MG63 (cell line): ENCODE measurements at regions not wholly inside any gene's neighbourhood (a gene's known extent, or its start where the extent isn't known, plus 50 kb on each side); places are given as distances from the start of the nearest gene placed in this dataset.

ENCODE experiments used
- DNase-seq: peaks from one replicate; pipeline ENCODE4 v3.0.0-alpha.2; 2020
- H3K27me3 ChIP-seq: fragments of 250-450 bp; sonication (Bioruptor Pico); 2 replicates; pipeline ENCODE4 v1.5.1; 2020; ENCODE audit warnings: mild to moderate bottlenecking, moderate library complexity
- H3K36me3 ChIP-seq: fragments of 250-450 bp; sonication (Bioruptor Pico); 2 replicates; pipeline ENCODE4 v1.5.1; 2020; ENCODE audit warnings: mild to moderate bottlenecking, moderate library complexity
- H3K4me3 ChIP-seq: fragments of 250-450 bp; sonication (Bioruptor Pico); 2 replicates; pipeline ENCODE4 v1.5.1; 2020; ENCODE audit warnings: mild to moderate bottlenecking, moderate library complexity
- H3K9me3 ChIP-seq: fragments of 250-450 bp; sonication (Bioruptor Pico); 2 replicates; pipeline ENCODE4 v1.5.1; 2020; ENCODE audit warnings: mild to moderate bottlenecking, moderate library complexity

DNA sequence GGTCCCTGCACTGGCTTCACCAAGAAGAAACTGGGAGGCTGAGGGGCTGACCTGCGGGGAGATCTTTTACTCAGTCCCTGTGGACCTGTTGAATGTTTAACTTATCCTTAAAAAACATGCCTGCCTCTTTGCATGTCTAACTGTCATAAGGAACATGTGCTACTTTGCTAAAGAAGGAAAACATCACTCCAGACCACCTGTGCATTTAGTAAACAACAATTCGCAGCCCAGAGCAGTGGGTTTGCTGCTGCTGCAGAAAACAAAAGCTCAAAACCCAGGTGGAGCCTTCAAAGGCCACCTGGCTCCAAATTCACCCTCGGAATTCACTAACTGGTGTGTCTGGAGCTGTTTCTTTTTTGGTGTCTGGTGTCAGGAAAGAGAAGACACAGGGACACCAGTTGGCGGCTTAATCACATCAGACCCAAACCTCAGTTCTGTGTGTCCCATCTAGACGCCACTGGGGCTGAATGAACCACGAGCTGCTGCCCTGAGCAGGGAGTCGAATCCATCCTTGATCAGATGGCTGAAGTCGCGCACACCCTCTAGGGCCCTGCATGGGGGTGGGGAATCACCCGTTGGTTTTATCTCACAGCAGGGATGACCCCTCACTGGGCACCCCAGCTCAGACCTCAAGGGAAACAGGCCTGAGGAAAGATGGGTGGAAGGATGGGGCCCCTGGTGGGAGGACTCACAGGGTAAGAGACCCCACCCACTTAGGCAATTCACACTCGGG is 344.3 kb downstream of the PREX1 start:
- H3K4me3 ChIP-seq: no peak overlapping the region
- H3K36me3 ChIP-seq: no peaks in the 10 kb centered on the region
- peaks cover 51% of the 10 kb centered on the region for H3K27me3 ChIP-seq
- no peak for DNase-seq
- H3K9me3 ChIP-seq: no peaks in the 10 kb centered on the region

- Histone ChIP-seq H3K27me3 (peaks cover 58% of the 10 kb centered on the region), H3K9me3 (no peaks in the 10 kb centered on the region), H3K4me3 (no peak overlapping the region), H3K36me3 (no peaks in the 10 kb centered on the region)
- DNase-seq: no peak
These were observed 345.0 kb downstream of the PREX1 start for GRCh38 chr20:48482790-48483189.

DNA sequence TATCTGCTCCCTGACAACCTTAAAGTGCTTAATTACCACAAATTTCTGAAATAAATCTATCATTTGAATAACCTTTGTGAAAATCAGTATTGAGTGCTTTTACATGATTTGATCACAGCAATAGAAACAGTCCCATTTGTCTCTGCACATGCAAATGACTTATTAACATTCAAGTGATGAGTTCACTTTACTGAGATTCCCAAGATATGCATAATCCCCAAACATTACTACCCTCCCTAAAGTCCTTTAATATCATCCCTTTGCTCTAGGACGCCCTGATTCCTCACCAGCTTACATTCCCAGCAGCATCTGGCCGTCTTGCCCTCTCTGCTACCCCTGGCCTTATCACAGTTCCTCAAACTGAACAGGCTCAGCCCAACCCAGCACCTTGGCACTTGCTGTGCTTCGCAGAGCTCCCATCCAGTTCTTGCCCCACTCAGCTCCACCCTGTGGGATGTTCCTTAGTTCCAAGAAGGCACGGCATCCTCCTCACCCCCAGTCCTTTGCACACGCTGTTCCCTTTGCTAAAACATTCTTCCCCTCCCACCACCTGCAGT is 347.5 kb downstream of the PREX1 start:
- no peak overlapping the region for H3K4me3 ChIP-seq
- H3K36me3 ChIP-seq: no peaks in the 10 kb centered on the region
- peaks cover 74% of the 10 kb centered on the region for H3K27me3 ChIP-seq
- H3K9me3 ChIP-seq: no peaks in the 10 kb centered on the region
- no peak for DNase-seq

DNA sequence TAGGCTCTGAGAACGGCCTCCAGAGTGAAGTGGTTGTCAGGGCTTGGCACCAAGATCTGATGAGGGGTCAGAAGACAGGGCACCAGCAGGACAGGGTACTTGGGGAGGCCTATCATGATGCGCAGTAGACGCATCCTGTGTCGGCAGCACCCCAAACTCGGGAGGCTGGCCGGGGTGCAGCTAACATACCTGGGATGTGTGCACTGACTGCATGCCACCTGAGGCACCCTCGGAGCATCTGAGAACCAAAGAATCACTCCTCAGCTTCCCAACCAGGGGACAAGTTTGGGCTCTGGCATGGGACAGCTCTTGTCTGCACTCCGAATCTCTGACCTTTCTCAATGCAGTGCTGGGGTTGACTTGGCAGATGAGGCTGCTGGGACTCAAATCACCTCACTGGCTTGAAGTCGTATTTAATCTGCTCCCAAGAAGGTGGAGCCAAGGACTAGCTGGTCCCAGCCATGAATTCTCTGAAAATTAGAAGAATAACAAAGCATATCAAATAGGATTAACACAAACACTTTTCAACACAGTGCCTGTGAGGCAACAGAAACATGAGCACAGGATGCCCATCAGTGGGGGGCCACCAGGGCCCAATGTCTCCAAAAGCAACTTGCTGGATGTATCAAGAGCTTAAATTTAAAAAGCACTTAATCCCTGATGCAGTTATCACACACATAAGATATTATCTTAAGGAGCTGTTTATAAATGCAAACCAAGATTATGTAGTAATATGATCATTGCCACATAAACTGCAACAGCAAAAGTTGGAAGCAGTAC is 348.8 kb downstream of the PREX1 start:
- no peak for DNase-seq
- H3K36me3 ChIP-seq: no peaks in the 10 kb centered on the region
- H3K27me3 ChIP-seq: peaks cover 85% of the 10 kb centered on the region
- no peaks in the 10 kb centered on the region for H3K9me3 ChIP-seq
- H3K4me3 ChIP-seq: no peak overlapping the region

DNA sequence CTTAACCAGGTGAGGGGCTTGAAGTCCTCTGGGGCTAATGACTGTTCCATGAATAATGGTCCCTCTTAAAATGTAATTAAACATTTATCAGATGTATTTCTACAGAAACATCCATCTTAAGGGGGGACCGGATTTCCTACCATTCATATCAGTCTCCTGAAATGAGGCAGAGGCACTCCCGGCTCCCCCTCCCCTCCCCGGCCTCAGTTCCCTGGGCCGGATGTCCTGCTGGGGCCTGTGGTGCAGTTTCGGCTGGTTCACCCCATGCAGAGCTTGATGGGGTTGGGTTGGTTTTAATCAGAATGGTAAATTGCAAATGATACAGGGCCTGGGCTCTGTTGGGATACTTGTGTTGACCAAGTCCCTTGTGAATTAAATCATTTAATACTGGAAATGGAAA is 349.4 kb downstream of the PREX1 start:
- no peaks in the 10 kb centered on the region for H3K9me3 ChIP-seq
- H3K36me3 ChIP-seq: no peaks in the 10 kb centered on the region
- peaks cover 87% of the 10 kb centered on the region for H3K27me3 ChIP-seq
- no peak for DNase-seq
- no peak overlapping the region for H3K4me3 ChIP-seq

- no peaks in the 10 kb centered on the region for H3K36me3 ChIP-seq
- H3K4me3 ChIP-seq: no peak overlapping the region
- no peaks in the 10 kb centered on the region for H3K9me3 ChIP-seq
- peaks cover 89% of the 10 kb centered on the region for H3K27me3 ChIP-seq
- no peak for DNase-seq
These were observed 350.9 kb downstream of the PREX1 start for GRCh38 chr20:48476854-48477253.

- H3K9me3 ChIP-seq: no peaks in the 10 kb centered on the region
- peaks cover 84% of the 10 kb centered on the region for H3K27me3 ChIP-seq
- no peak for DNase-seq
- no peaks in the 10 kb centered on the region for H3K36me3 ChIP-seq
- H3K4me3 ChIP-seq: no peak overlapping the region
These were observed 353.8 kb downstream of the PREX1 start for GRCh38 chr20:48474022-48474421.

- no peaks in the 10 kb centered on the region for H3K36me3 ChIP-seq
- H3K4me3 ChIP-seq: no peak overlapping the region
- H3K27me3 ChIP-seq: peaks cover 62% of the 10 kb centered on the region
- no peak for DNase-seq
- no peaks in the 10 kb centered on the region for H3K9me3 ChIP-seq
These were observed 355.9 kb downstream of the PREX1 start for GRCh38 chr20:48471759-48472408.

GRCh38 chr20:48471176-48471575 is 356.6 kb downstream of the PREX1 start:
- Histone ChIP-seq H3K27me3 (peaks cover 59% of the 10 kb centered on the region), H3K9me3 (no peaks in the 10 kb centered on the region), H3K36me3 (no peaks in the 10 kb centered on the region), H3K4me3 (no peak overlapping the region)
- no peak for DNase-seq

DNA sequence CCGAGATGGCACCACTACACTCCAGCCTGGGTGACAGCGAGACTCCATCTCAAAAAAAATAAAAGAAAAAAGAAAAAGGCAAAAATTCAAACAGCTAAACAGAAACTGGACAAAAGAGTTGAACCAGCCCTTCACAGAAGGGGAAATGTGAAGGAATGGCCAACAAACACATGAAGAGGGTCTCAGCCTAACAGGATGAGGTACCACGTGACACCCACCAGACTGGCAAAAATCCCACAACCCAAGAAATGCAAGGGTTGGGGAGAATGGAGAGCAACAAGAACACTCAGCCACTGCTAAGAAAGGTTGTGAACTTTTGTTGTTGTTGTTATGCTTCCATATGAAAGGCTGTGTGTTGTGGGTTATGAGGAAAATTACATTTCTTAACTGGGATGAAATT is 357.7 kb downstream of the PREX1 start:
- no peak overlapping the region for H3K4me3 ChIP-seq
- peaks cover 50% of the 10 kb centered on the region for H3K27me3 ChIP-seq
- H3K9me3 ChIP-seq: no peaks in the 10 kb centered on the region
- no peak for DNase-seq
- no peaks in the 10 kb centered on the region for H3K36me3 ChIP-seq

GRCh38 chr20:48469026-48469425 is 358.8 kb downstream of the PREX1 start:
- Histone ChIP-seq H3K4me3 (no peak overlapping the region), H3K36me3 (no peaks in the 10 kb centered on the region), H3K9me3 (no peaks in the 10 kb centered on the region), H3K27me3 (peaks cover 41% of the 10 kb centered on the region)
- no peak for DNase-seq

GRCh38 chr20:48468571-48468970 is 359.2 kb downstream of the PREX1 start:
- Histone ChIP-seq H3K36me3 (no peaks in the 10 kb centered on the region), H3K27me3 (peaks cover 37% of the 10 kb centered on the region), H3K4me3 (no peak overlapping the region), H3K9me3 (no peaks in the 10 kb centered on the region)
- DNase-seq: no peak

- no peak for DNase-seq
- Histone ChIP-seq H3K9me3 (no peaks in the 10 kb centered on the region), H3K4me3 (no peak overlapping the region), H3K27me3 (peaks cover 27% of the 10 kb centered on the region), H3K36me3 (no peaks in the 10 kb centered on the region)
These were observed 360.2 kb downstream of the PREX1 start for GRCh38 chr20:48467622-48468021.

DNA sequence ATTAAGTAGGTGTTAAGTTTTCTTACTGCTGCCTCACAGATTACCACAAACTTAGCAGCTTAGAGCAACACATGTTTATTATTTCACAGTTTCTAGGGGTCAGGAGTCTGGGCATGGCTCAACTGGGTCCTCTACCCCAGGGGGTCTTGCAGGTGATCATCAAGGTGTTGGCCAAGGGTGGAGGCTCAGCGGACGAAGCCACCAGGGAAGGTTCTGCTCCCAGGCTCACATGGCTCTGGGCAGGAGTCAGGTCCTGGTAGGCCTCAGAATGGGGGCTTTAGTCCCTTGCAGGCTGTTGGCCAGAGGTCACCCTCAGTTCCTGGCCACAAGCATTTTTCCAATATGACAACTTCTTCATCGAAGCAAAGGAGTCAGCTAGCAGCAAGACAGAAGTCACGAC is 362.5 kb downstream of the PREX1 start:
- H3K27me3 ChIP-seq: peaks cover 4% of the 10 kb centered on the region
- no peaks in the 10 kb centered on the region for H3K36me3 ChIP-seq
- H3K9me3 ChIP-seq: no peaks in the 10 kb centered on the region
- DNase-seq: no peak
- no peak overlapping the region for H3K4me3 ChIP-seq

GRCh38 chr20:48463916-48464315 is 363.9 kb downstream of the PREX1 start:
- Histone ChIP-seq H3K4me3 (no peak overlapping the region), H3K36me3 (no peaks in the 10 kb centered on the region), H3K9me3 (no peaks in the 10 kb centered on the region), H3K27me3 (no peaks in the 10 kb centered on the region)
- DNase-seq: peak; percentile 68

GRCh38 chr20:48463096-48463720 is 364.6 kb downstream of the PREX1 start:
- Histone ChIP-seq H3K36me3 (no peaks in the 10 kb centered on the region), H3K4me3 (no peak overlapping the region), H3K27me3 (no peaks in the 10 kb centered on the region), H3K9me3 (no peaks in the 10 kb centered on the region)
- peak; percentile 73 for DNase-seq

DNA sequence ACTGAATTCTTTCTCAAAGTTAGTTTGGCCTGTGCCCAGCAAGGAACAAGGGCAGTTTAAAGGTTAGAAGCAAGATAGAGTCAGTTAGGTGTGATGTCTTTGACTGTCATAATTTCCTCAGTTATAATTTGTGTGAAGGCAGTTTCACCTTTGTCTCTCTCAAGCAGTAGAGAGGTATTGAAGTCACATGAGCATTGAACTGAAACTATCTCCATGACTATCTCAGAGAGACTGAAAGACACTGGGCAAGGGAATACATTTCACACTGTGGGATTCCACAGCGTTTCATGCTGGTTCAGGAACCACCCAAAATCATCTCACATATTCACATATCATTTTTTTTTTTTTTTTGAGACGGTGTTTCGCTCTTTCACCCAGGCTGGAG is 366.1 kb downstream of the PREX1 start:
- Histone ChIP-seq H3K36me3 (no peaks in the 10 kb centered on the region), H3K4me3 (no peak overlapping the region), H3K9me3 (no peaks in the 10 kb centered on the region), H3K27me3 (no peaks in the 10 kb centered on the region)
- DNase-seq: no peak
